Spleen (tissue), 7 donors: ENCODE measurements at regions not wholly inside any gene's neighbourhood (a gene's known extent, or its start where the extent isn't known, plus 50 kb on each side); places are given as distances from the start of the nearest gene placed in this dataset.

ENCODE experiments used
- CTCF ChIP-seq, 11 experiments: fragments of 200-600 bp in 7 of 11; fragments of 450-650 bp in 4 of 11; sonication (generic) in 4 of 11; IDR thresholded peaks in 8 of 11; conservative IDR thresholded peaks in 3 of 11; 1 replicate in 7 of 11; 2 replicates in 4 of 11; pipeline versions ENCODE4 v1.4.0 to v1.8.0; 2016 to 2021; ENCODE audit warnings: antibody characterized with exemption in 11 of 11, inconsistent platforms in 4 of 11, mild to moderate bottlenecking in 1 of 11
- POLR2A ChIP-seq, 3 donors: fragments of 450-650 bp; IDR thresholded peaks; one replicate each; pipeline ENCODE4 v1.5.1; 2017; ENCODE audit warnings: antibody characterized with exemption in 3 of 3, mild to moderate bottlenecking in 1 of 3
- donor health status: DM: no; HTN: no; CAD: no; lungs with moderate emphysema.
- donor health status: DM: no; HTN: no; CAD: no.
- donor health status: DM: no; HTN: no; CAD: no.

GRCh38 chr16:76176153-76176552, 101.0 kb upstream of the CNTNAP4 start:
- TF ChIP-seq POLR2A (IDR thresholded peaks at IDR 0.05) (no peak), CTCF (IDR thresholded peaks at IDR 0.05 in 8 of 11, conservative IDR thresholded peaks at IDR 0.05 in 3 of 11) (no peak)
